ENCODE measurements at regions not wholly inside any gene's neighbourhood (a gene's known extent, or its start where the extent isn't known, plus 50 kb on each side); places are given as distances from the start of the nearest gene placed in this dataset.

GRCh38 chr13:53946500-53946899 lies 917.9 kb downstream of the OLFM4 start:
- DNase-seq (ENCODE audit: low read depth in 1 of 2, low spot score in 2 of 2) (no peak), FAIRE-seq (no peak)
- ChIA-PET CTCF (ENCODE audit: partially characterized antibody) (no interaction called here), POLR2A (ENCODE audit: partially characterized antibody) (no interaction called here)
- H2BK12ac ChIP-seq (ENCODE audit: low read depth, low read length): no peak overlapping the region
- H3K4me3 ChIP-seq (ENCODE audit: extremely low read depth in 1 of 4, insufficient read depth in 2 of 4, low read depth in 3 of 4, low read length in 4 of 4): no peak overlapping the region
- 83% methylated on average over 3 of the region's 3 CpGs; no CpG with 5 or more reads in 1 of the 2 experiments for WGBS, 2 experiments (ENCODE audit: extremely low coverage in 1 of 2, insufficient coverage in 1 of 2, insufficient read length in 1 of 2, insufficient replicate concordance in 2 of 2, low coverage in 1 of 2, low lambda C conversion rate in 2 of 2, missing lambda C conversion rate in 1 of 2)
- H4K8ac ChIP-seq (ENCODE audit: extremely low read depth, insufficient read depth, low read length): no peak overlapping the region
- H3K79me2 ChIP-seq (ENCODE audit: control insufficient read depth in 1 of 2, insufficient read depth in 2 of 2, low read length in 2 of 2): no peaks in the 10 kb centered on the region
- peaks cover 0 to 3% (median 0%) of the 10 kb centered on the region in 4 experiments; a peak in 1 of 7 replicates for H3K4me1 ChIP-seq (replicated peaks in 1 of 4; ENCODE audit: control insufficient read depth in 3 of 4, insufficient read depth in 4 of 4, low read length in 3 of 4)
- H3K27ac ChIP-seq (ENCODE audit: low read depth, low read length): no peak overlapping the region
- no peak overlapping the region for H2BK120ac ChIP-seq (replicated peaks; ENCODE audit: low read depth, low read length)
- no peak overlapping the region for H3K23ac ChIP-seq (ENCODE audit: insufficient read length)
- no peak overlapping the region for H4K91ac ChIP-seq (replicated peaks; ENCODE audit: insufficient read length, low read length)
- H3K23me2 ChIP-seq (ENCODE audit: low read depth, low read length): no peaks in the 10 kb centered on the region
- H3K27me3 ChIP-seq (replicated peaks in 1 of 4; ENCODE audit: control insufficient read depth in 3 of 4, extremely low read depth in 1 of 4, insufficient read depth in 3 of 4, low read length in 3 of 4): peaks cover 0 to 9% (median 0%) of the 10 kb centered on the region in 4 experiments; a peak in 3 of 7 replicates
- no peak overlapping the region for H4K5ac ChIP-seq (ENCODE audit: insufficient read length, low read depth, low read length)
- no peak overlapping the region for H2AFZ ChIP-seq (ENCODE audit: low read length)
- H3K36me3 ChIP-seq (ENCODE audit: control insufficient read depth in 2 of 4, insufficient read depth in 4 of 4, low read length in 3 of 4): no peaks in the 10 kb centered on the region
- H4K20me1 ChIP-seq (replicated peaks in 1 of 2; ENCODE audit: control insufficient read depth in 1 of 2, insufficient read depth in 2 of 2, low read length in 2 of 2): no peaks in the 10 kb centered on the region
- no peak overlapping the region for H2BK20ac ChIP-seq (ENCODE audit: low read length)
- no peak overlapping the region for H2BK5ac ChIP-seq (ENCODE audit: low read depth, low read length)
- no peak overlapping the region for H3K56ac ChIP-seq (replicated peaks; ENCODE audit: insufficient read length, low read depth, low read length)
- H2BK15ac ChIP-seq (ENCODE audit: low read length): no peak overlapping the region
- H3K4ac ChIP-seq (replicated peaks; ENCODE audit: insufficient read length, low read depth, low read length): no peak overlapping the region
- no peak overlapping the region for H3K9ac ChIP-seq (replicated peaks in 1 of 4; ENCODE audit: extremely low read depth in 1 of 4, low read depth in 3 of 4, low read length in 3 of 4)
- H3K79me1 ChIP-seq (ENCODE audit: low read depth, low read length): no peaks in the 10 kb centered on the region
- H3K4me2 ChIP-seq (ENCODE audit: insufficient read depth in 1 of 2, low read depth in 2 of 2, low read length in 2 of 2): no peak overlapping the region
- H2AK5ac ChIP-seq (ENCODE audit: low read depth, low read length): no peak overlapping the region
- no peaks in the 10 kb centered on the region for H3K9me3 ChIP-seq (ENCODE audit: insufficient read depth in 2 of 2, low read depth in 1 of 2, low read length in 1 of 2)
- no peak overlapping the region for H3K14ac ChIP-seq (ENCODE audit: insufficient read length)
- no peak overlapping the region for H3K18ac ChIP-seq (ENCODE audit: extremely low read depth, low read length)
- TF ChIP-seq KDM1A (IDR thresholded peaks at IDR 0.05; ENCODE audit: borderline replicate concordance, low read length) (no peak), CBX8 (IDR thresholded peaks at IDR 0.05; ENCODE audit: borderline replicate concordance, low read depth, low read length) (no peak), CBX5 (IDR thresholded peaks at IDR 0.05; ENCODE audit: low read depth, low read length) (no peak), TCF12 (IDR thresholded peaks at IDR 0.05; ENCODE audit: low read depth, low read length) (no peak), SAP30 (IDR thresholded peaks at IDR 0.05; ENCODE audit: insufficient read depth, insufficient replicate concordance, low read length) (no peak), EZH2 (IDR thresholded peaks at IDR 0.05; ENCODE audit: low read depth, low read length, severe bottlenecking) (no peak), HDAC6 (IDR thresholded peaks at IDR 0.05; ENCODE audit: low read depth, low read length) (no peak), RNF2 (IDR thresholded peaks at IDR 0.05; ENCODE audit: borderline replicate concordance, low read depth, low read length, missing control alignments, poor library complexity, severe bottlenecking) (no peak), E2F6 (IDR thresholded peaks at IDR 0.05) (no peak), NRF1 (IDR thresholded peaks at IDR 0.05; ENCODE audit: low read depth, low read length) (no peak), NANOG (IDR thresholded peaks at IDR 0.05; ENCODE audit: insufficient read depth, low read depth, low read length, poor library complexity, severe bottlenecking) (no peak), RAD21 (IDR thresholded peaks at IDR 0.05 in 1 of 2, conservative IDR thresholded peaks at IDR 0.05 in 1 of 2; ENCODE audit: low read depth in 2 of 2, low read length in 2 of 2) (no peak), RXRA (IDR thresholded peaks at IDR 0.05; ENCODE audit: insufficient read depth, low read depth, low read length) (no peak)
